Body of pancreas (tissue), 4 donors: ENCODE measurements at regions not wholly inside any gene's neighbourhood (a gene's known extent, or its start where the extent isn't known, plus 50 kb on each side); places are given as distances from the start of the nearest gene placed in this dataset.

ENCODE experiments used
- ATAC-seq: fragments of 150-250 bp; one replicate; pipeline ENCODE4 v1.9.1; 2016
- DNase-seq, 4 donors: peaks; one replicate each; pipeline ENCODE4 v3.0.0-alpha.2; 2019
- H3K27ac ChIP-seq, 4 donors: fragments of 200-600 bp; sonication (generic); 1 replicate in 3 of 4; 2 replicates in 1 of 4; pipeline versions ENCODE4 v1.5.1 to v1.6.1; 2016 to 2019; ENCODE audit warnings: mild to moderate bottlenecking in 1 of 4, mixed read lengths in 1 of 4, moderate library complexity in 1 of 4
- H3K27me3 ChIP-seq, 2 donors: fragments of 200-600 bp; sonication (generic); one replicate each; pipeline ENCODE4 v1.6.0; 2016; ENCODE audit warnings: mild to moderate bottlenecking in 1 of 2
- H3K36me3 ChIP-seq, 2 donors: fragments of 200-600 bp; sonication (generic); replicated peaks in 1 of 2; 2 replicates each; pipeline ENCODE4 v1.5.1; 2016; ENCODE audit warnings: low read depth in 2 of 2; ENCODE audit not compliant: insufficient read depth in 1 of 2
- H3K4me1 ChIP-seq: fragments of 200-600 bp; sonication (generic); one replicate; pipeline ENCODE4 v1.6.0; 2016
- H3K4me3 ChIP-seq, 2 donors: fragments of 200-600 bp; sonication (generic); 1 replicate in 1 of 2; 2 replicates in 1 of 2; pipeline ENCODE4 v1.5.1; 2016 to 2019
- H3K9me3 ChIP-seq, 3 donors: fragments of 200-600 bp; sonication (generic); 1 replicate in 2 of 3; 2 replicates in 1 of 3; pipeline ENCODE4 v1.5.1; 2016
- CTCF ChIP-seq, 7 experiments: fragments of 450-650 bp in 4 of 7; fragments of 200-600 bp in 3 of 7; sonication (generic) in 3 of 7; IDR thresholded peaks; one replicate each; pipeline ENCODE4 v1.5.1; 2016 to 2019; ENCODE audit warnings: antibody characterized with exemption in 7 of 7
- POLR2A ChIP-seq, 3 donors: fragments of 450-650 bp; IDR thresholded peaks; one replicate each; pipeline ENCODE4 v1.6.1; 2016; ENCODE audit warnings: antibody characterized with exemption in 3 of 3, mild to moderate bottlenecking in 2 of 3
- WGBS, 2 donors: methylation state at CpG; one replicate each; pipeline ENCODE4 v1.1.5; 2017; 5-methylcytosine and 5-hydroxymethylcytosine counted together
- intact Hi-C: fragments of 100-400 bp; cut with DNase I; formaldehyde crosslinking; loops from one replicate; pipeline ENCODE4 v1.15.1; 2023

- H3K27me3 ChIP-seq, result no peaks in the 10 kb centered on the region
- DNase-seq, result peak; percentile 55 to 71 (median 60)
- no peak overlapping the region for H3K4me3 ChIP-seq
- no peak overlapping the region for H3K27ac ChIP-seq
- peaks cover 3% of the 10 kb centered on the region for H3K4me1 ChIP-seq
- no peaks in the 10 kb centered on the region for H3K36me3 ChIP-seq
- ATAC-seq, result peak; percentile 77
- WGBS, 2 donors, result 22 to 24% methylated on average over 6 to 10 of the region's 10 CpGs
- no peaks in the 10 kb centered on the region for H3K9me3 ChIP-seq
- TF ChIP-seq CTCF (IDR thresholded peaks at IDR 0.05) (peak; percentile 52 to 70 (median 61)), POLR2A (IDR thresholded peaks at IDR 0.05) (no peak)
- intact Hi-C loops, result no loop called here
Measured at GRCh38 chr21:26732432-26733221, 112.6 kb downstream of the ADAMTS1 start.

GRCh38 chr21:26719750-26720149 is 125.5 kb downstream of the ADAMTS1 start:
- no peak for DNase-seq
- intact Hi-C loops, result loop anchor here (10.0 kb wide), 1 partner anchor 835 kb away; no protein-coding TSS in a partner anchor
- Histone ChIP-seq H3K9me3 (no peaks in the 10 kb centered on the region), H3K4me3 (no peak overlapping the region), H3K27ac (no peak overlapping the region), H3K27me3 (no peaks in the 10 kb centered on the region), H3K36me3 (no peaks in the 10 kb centered on the region), H3K4me1 (no peaks in the 10 kb centered on the region)
- WGBS, 2 donors, result 74 to 86% methylated on average over 8 to 9 of the region's 9 CpGs
- ATAC-seq, result no peak
- TF ChIP-seq CTCF (IDR thresholded peaks at IDR 0.05), result no peak
- TF ChIP-seq POLR2A (IDR thresholded peaks at IDR 0.05), result no peak

GRCh38 chr21:26717146-26717739 is 128.0 kb downstream of the ADAMTS1 start:
- DNase-seq (no peak), ATAC-seq (no peak)
- Histone ChIP-seq H3K4me3 (no peak overlapping the region), H3K9me3 (no peaks in the 10 kb centered on the region), H3K4me1 (no peaks in the 10 kb centered on the region), H3K27me3 (no peaks in the 10 kb centered on the region), H3K27ac (no peak overlapping the region), H3K36me3 (no peaks in the 10 kb centered on the region)
- WGBS, 2 donors, result 8 to 14% methylated on average over 5 of the region's 5 CpGs
- intact Hi-C loops, result loop anchor here (10.0 kb wide), 1 partner anchor 832 kb away; no protein-coding TSS in a partner anchor
- TF ChIP-seq POLR2A (IDR thresholded peaks at IDR 0.05), result no peak
- TF ChIP-seq CTCF (IDR thresholded peaks at IDR 0.05), result peak; percentile 26 to 59 (median 56)

- H3K4me3 ChIP-seq, result no peak overlapping the region
- TF ChIP-seq POLR2A (IDR thresholded peaks at IDR 0.05), result no peak
- peak; percentile 48 to 70 (median 56) for TF ChIP-seq CTCF (IDR thresholded peaks at IDR 0.05)
- intact Hi-C loops, result loop anchor here (10.0 kb wide), 1 partner anchor 831 kb away; no protein-coding TSS in a partner anchor
- no peaks in the 10 kb centered on the region for H3K27me3 ChIP-seq
- H3K36me3 ChIP-seq, result no peaks in the 10 kb centered on the region
- WGBS, 2 donors, result 8 to 13% methylated on average over 7 of the region's 7 CpGs
- H3K4me1 ChIP-seq, result no peaks in the 10 kb centered on the region
- no peaks in the 10 kb centered on the region for H3K9me3 ChIP-seq
- ATAC-seq (no peak), DNase-seq (peak; percentile 45 to 55 (median 52))
- H3K27ac ChIP-seq, result no peak overlapping the region
Measured at GRCh38 chr21:26715878-26716506, 129.2 kb downstream of the ADAMTS1 start.
